ENCODE measurements at regions not wholly inside any gene's neighbourhood (a gene's known extent, or its start where the extent isn't known, plus 50 kb on each side); places are given as distances from the start of the nearest gene placed in this dataset.
A peak's percentile ranks its signal among the peaks of the same experiment; 100 is the strongest.

- H3K36me3 Mint-ChIP-seq (ENCODE audit: low read depth): no peaks in the 10 kb centered on the region
- peaks cover 11% of the 10 kb centered on the region for H3K27me3 Mint-ChIP-seq
- no peak for DNase-seq
- H3K4me3 Mint-ChIP-seq: no peak overlapping the region
- ATAC-seq: peak; percentile 49
- H3K27ac Mint-ChIP-seq: no peak overlapping the region
- no peaks in the 10 kb centered on the region for H3K9me3 Mint-ChIP-seq
- no peaks in the 10 kb centered on the region for H3K4me1 Mint-ChIP-seq
Observed at GRCh38 chr9:99537996-99538395, 283.7 kb upstream of the NR4A3 start.

- H3K4me1 Mint-ChIP-seq: no peaks in the 10 kb centered on the region
- no peaks in the 10 kb centered on the region for H3K36me3 Mint-ChIP-seq (ENCODE audit: low read depth)
- no peak for DNase-seq
- no peak overlapping the region for H3K27ac Mint-ChIP-seq
- no peak for ATAC-seq
- H3K4me3 Mint-ChIP-seq: no peak overlapping the region
- H3K27me3 Mint-ChIP-seq: peaks cover 11% of the 10 kb centered on the region
- peaks cover 1% of the 10 kb centered on the region for H3K9me3 Mint-ChIP-seq
Observed at GRCh38 chr9:99544526-99544925, 277.2 kb upstream of the NR4A3 start.

- no peak overlapping the region for H3K27ac Mint-ChIP-seq
Observed at GRCh38 chr9:99549441-99549840, 272.2 kb upstream of the NR4A3 start.

GRCh38 chr9:99555792-99556191 is 265.9 kb upstream of the NR4A3 start:
- Mint-ChIP-seq H3K27ac (no peak overlapping the region), H3K36me3 (ENCODE audit: low read depth) (peaks cover 2% of the 10 kb centered on the region), H3K4me3 (no peak overlapping the region), H3K9me3 (peaks cover 23% of the 10 kb centered on the region), H3K4me1 (peaks cover 2% of the 10 kb centered on the region), H3K27me3 (peaks cover 14% of the 10 kb centered on the region)
- peak; percentile 73 for ATAC-seq
- DNase-seq: no peak

More at GRCh38 chr9:99549441-99549840, 272.2 kb upstream of the NR4A3 start:
- no peak overlapping the region for H3K4me3 Mint-ChIP-seq
- ATAC-seq (no peak), DNase-seq (no peak)
- H3K27me3 Mint-ChIP-seq: peaks cover 30% of the 10 kb centered on the region
- peaks cover 27% of the 10 kb centered on the region for H3K9me3 Mint-ChIP-seq
- no peaks in the 10 kb centered on the region for H3K4me1 Mint-ChIP-seq
- peaks cover 9% of the 10 kb centered on the region for H3K36me3 Mint-ChIP-seq (ENCODE audit: low read depth)

GRCh38 chr9:99556998-99557397 is 264.7 kb upstream of the NR4A3 start:
- DNase-seq (no peak), ATAC-seq (no peak)
- Mint-ChIP-seq H3K4me3 (no peak overlapping the region), H3K36me3 (ENCODE audit: low read depth) (no peaks in the 10 kb centered on the region), H3K9me3 (peaks cover 18% of the 10 kb centered on the region), H3K27ac (no peak overlapping the region), H3K4me1 (peaks cover 2% of the 10 kb centered on the region), H3K27me3 (peaks cover 12% of the 10 kb centered on the region)

GRCh38 chr9:99557816-99558215 is 263.9 kb upstream of the NR4A3 start:
- peaks cover 10% of the 10 kb centered on the region for H3K9me3 Mint-ChIP-seq
- H3K4me1 Mint-ChIP-seq: peaks cover 2% of the 10 kb centered on the region
- no peak overlapping the region for H3K4me3 Mint-ChIP-seq
- no peak overlapping the region for H3K27ac Mint-ChIP-seq
- no peak for DNase-seq
- peaks cover 5% of the 10 kb centered on the region for H3K27me3 Mint-ChIP-seq
- no peaks in the 10 kb centered on the region for H3K36me3 Mint-ChIP-seq (ENCODE audit: low read depth)
- ATAC-seq: no peak

- Mint-ChIP-seq H3K27ac (no peak overlapping the region), H3K27me3 (peaks cover 2% of the 10 kb centered on the region), H3K36me3 (ENCODE audit: low read depth) (no peaks in the 10 kb centered on the region), H3K4me3 (no peak overlapping the region), H3K4me1 (peaks cover 2% of the 10 kb centered on the region), H3K9me3 (peaks cover 10% of the 10 kb centered on the region)
- DNase-seq (no peak), ATAC-seq (no peak)
Observed at GRCh38 chr9:99559776-99560175, 261.9 kb upstream of the NR4A3 start.

- Mint-ChIP-seq H3K36me3 (ENCODE audit: low read depth) (no peaks in the 10 kb centered on the region), H3K9me3 (peaks cover 10% of the 10 kb centered on the region), H3K4me3 (no peak overlapping the region), H3K27ac (no peak overlapping the region), H3K27me3 (peaks cover 2% of the 10 kb centered on the region), H3K4me1 (peaks cover 1% of the 10 kb centered on the region)
- DNase-seq: no peak
- no peak for ATAC-seq
Observed at GRCh38 chr9:99560561-99560960, 261.1 kb upstream of the NR4A3 start.

- Mint-ChIP-seq H3K9me3 (peaks cover 10% of the 10 kb centered on the region), H3K27me3 (peaks cover 3% of the 10 kb centered on the region), H3K27ac (no peak overlapping the region), H3K4me3 (no peak overlapping the region), H3K36me3 (ENCODE audit: low read depth) (no peaks in the 10 kb centered on the region), H3K4me1 (no peaks in the 10 kb centered on the region)
- DNase-seq (no peak), ATAC-seq (no peak)
Observed at GRCh38 chr9:99561509-99561917, 260.2 kb upstream of the NR4A3 start.

GRCh38 chr9:99561961-99562565 is 259.6 kb upstream of the NR4A3 start:
- peaks cover 10% of the 10 kb centered on the region for H3K9me3 Mint-ChIP-seq
- no peak overlapping the region for H3K4me3 Mint-ChIP-seq
- DNase-seq: no peak
- H3K27ac Mint-ChIP-seq: no peak overlapping the region
- H3K4me1 Mint-ChIP-seq: no peaks in the 10 kb centered on the region
- no peaks in the 10 kb centered on the region for H3K36me3 Mint-ChIP-seq (ENCODE audit: low read depth)
- peaks cover 6% of the 10 kb centered on the region for H3K27me3 Mint-ChIP-seq
- ATAC-seq: no peak

- H3K4me1 Mint-ChIP-seq: no peaks in the 10 kb centered on the region
Observed at GRCh38 chr9:99563364-99563763, 258.3 kb upstream of the NR4A3 start.

GRCh38 chr9:99565203-99565602 is 256.5 kb upstream of the NR4A3 start:
- H3K27ac Mint-ChIP-seq: no peak overlapping the region
- H3K36me3 Mint-ChIP-seq (ENCODE audit: low read depth): no peaks in the 10 kb centered on the region
- H3K27me3 Mint-ChIP-seq: peaks cover 7% of the 10 kb centered on the region
- H3K4me3 Mint-ChIP-seq: no peak overlapping the region
- no peaks in the 10 kb centered on the region for H3K4me1 Mint-ChIP-seq
- no peaks in the 10 kb centered on the region for H3K9me3 Mint-ChIP-seq
- ATAC-seq: no peak
- no peak for DNase-seq

More at GRCh38 chr9:99563364-99563763, 258.3 kb upstream of the NR4A3 start:
- Mint-ChIP-seq H3K36me3 (ENCODE audit: low read depth) (no peaks in the 10 kb centered on the region), H3K9me3 (peaks cover under 1% of the 10 kb centered on the region), H3K27me3 (peaks cover 7% of the 10 kb centered on the region), H3K27ac (no peak overlapping the region), H3K4me3 (no peak overlapping the region)
- ATAC-seq: no peak
- no peak for DNase-seq

- ATAC-seq (no peak), DNase-seq (no peak)
- no peaks in the 10 kb centered on the region for H3K9me3 Mint-ChIP-seq
- no peak overlapping the region for H3K4me3 Mint-ChIP-seq
- H3K27me3 Mint-ChIP-seq: peaks cover 13% of the 10 kb centered on the region
- no peaks in the 10 kb centered on the region for H3K36me3 Mint-ChIP-seq (ENCODE audit: low read depth)
- H3K4me1 Mint-ChIP-seq: no peaks in the 10 kb centered on the region
- H3K27ac Mint-ChIP-seq: no peak overlapping the region
Observed at GRCh38 chr9:99567436-99567835, 254.2 kb upstream of the NR4A3 start.

GRCh38 chr9:99569840-99570239 is 251.8 kb upstream of the NR4A3 start:
- DNase-seq (no peak), ATAC-seq (no peak)
- Mint-ChIP-seq H3K27me3 (peaks cover 13% of the 10 kb centered on the region), H3K9me3 (no peaks in the 10 kb centered on the region), H3K36me3 (ENCODE audit: low read depth) (no peaks in the 10 kb centered on the region), H3K4me1 (no peaks in the 10 kb centered on the region), H3K4me3 (no peak overlapping the region), H3K27ac (no peak overlapping the region)

- H3K27ac Mint-ChIP-seq: no peak overlapping the region
- no peaks in the 10 kb centered on the region for H3K4me1 Mint-ChIP-seq
- no peaks in the 10 kb centered on the region for H3K9me3 Mint-ChIP-seq
- no peaks in the 10 kb centered on the region for H3K36me3 Mint-ChIP-seq (ENCODE audit: low read depth)
- DNase-seq (no peak), ATAC-seq (no peak)
- no peak overlapping the region for H3K4me3 Mint-ChIP-seq
- H3K27me3 Mint-ChIP-seq: peaks cover 7% of the 10 kb centered on the region
Observed at GRCh38 chr9:99572567-99572966, 249.1 kb upstream of the NR4A3 start.

GRCh38 chr9:99573085-99573484 is 248.6 kb upstream of the NR4A3 start:
- Mint-ChIP-seq H3K4me1 (no peaks in the 10 kb centered on the region), H3K27ac (no peak overlapping the region)

More at GRCh38 chr9:99573085-99573484, 248.6 kb upstream of the NR4A3 start:
- Mint-ChIP-seq H3K9me3 (no peaks in the 10 kb centered on the region), H3K27me3 (peaks cover 6% of the 10 kb centered on the region), H3K4me3 (no peak overlapping the region), H3K36me3 (ENCODE audit: low read depth) (no peaks in the 10 kb centered on the region)
- no peak for ATAC-seq
- no peak for DNase-seq
